HCEC 1CT (cell line): ENCODE measurements at regions not wholly inside any gene's neighbourhood (a gene's known extent, or its start where the extent isn't known, plus 50 kb on each side); places are given as distances from the start of the nearest gene placed in this dataset.
"Not testable (repeated sequence)": the region's sequence is repeated elsewhere in the genome, so short reads cannot be mapped to it uniquely, and the experiment has no call there.

Experiments
- DNase-seq: peaks from one replicate; pipeline ENCODE4 v3.0.0-alpha.2; 2017

DNA sequence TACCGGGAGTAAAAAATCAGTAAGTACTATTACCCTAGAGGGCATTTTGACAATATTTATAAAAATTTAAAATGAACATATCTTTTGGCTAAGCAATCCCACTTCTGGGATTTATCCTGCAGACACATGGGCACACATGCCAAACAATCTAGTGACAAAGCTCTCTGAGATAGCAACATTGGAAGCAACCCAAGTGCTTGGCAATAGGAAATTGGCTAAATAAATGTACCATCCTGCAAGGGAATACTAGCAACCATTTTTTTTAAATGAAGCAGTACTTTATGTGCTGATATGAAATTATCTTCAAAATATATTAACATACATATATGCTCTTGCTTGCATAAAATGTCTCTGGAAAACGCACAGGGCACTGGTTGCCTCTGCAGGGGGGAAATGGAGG, 133.8 kb downstream of the SNX5 start:
- no peak for DNase-seq

DNA sequence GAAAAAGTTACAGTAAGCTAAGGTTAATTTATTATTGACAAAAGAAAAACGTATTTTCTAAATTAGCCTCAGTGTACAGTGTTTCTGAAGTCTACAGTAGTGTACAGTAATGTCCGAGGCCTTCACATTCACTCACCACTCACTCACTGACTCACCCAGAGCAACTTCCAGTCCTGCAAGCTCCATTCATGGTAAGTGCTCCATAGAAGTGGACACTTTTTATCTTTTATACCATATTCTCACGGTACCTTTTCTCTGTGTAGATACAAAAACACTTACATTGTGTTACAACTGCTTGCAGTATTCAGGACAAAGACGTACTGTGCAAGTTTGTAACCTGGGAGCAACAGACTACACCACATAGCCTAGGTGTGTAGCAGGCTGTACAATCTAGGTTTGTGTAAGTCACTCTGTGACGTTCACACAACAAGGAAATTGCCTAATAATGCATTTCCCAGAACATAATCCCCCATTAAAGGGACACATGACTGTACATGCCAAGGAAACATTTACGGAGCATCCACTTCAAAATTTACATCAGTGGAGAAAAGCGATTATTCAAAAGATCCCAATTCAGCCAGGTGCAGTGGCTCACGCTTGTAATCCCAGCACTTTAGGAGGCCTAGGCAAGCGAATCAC, 133.4 kb downstream of the BANF2 start:
- DNase-seq, result peak; percentile 35

DNA sequence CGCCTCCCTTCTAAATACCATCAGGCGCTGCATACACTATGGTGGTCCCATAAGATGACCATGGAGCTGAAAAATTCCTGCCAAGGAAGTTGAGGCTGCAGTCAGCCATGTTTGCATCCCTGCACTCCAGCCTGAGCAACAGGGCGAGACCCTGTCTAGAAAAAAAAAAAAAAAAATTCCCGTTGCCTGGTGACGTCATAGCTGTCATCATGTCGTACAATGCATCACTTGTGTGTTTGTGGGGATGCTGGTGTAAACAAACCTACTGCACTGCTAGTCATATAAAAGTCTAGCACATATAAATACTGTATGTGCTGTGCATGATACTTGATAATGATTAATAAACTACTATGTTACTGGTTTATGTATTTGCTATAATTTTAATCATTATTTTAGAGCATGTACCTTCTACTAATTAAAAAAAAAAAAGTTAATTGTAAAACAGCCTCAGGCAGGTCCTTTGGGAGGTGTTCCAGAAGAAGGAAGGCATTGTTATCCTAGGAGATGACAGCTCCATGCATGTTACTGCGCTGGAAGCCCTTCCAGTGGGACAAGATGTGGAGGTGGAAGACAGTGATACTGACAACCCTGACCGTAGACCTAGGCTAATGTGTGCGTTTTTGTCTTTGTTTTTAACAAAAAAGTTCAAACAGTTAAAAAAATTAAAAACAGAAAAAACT, 132.6 kb downstream of the BANF2 start:
- no peak for DNase-seq

DNA sequence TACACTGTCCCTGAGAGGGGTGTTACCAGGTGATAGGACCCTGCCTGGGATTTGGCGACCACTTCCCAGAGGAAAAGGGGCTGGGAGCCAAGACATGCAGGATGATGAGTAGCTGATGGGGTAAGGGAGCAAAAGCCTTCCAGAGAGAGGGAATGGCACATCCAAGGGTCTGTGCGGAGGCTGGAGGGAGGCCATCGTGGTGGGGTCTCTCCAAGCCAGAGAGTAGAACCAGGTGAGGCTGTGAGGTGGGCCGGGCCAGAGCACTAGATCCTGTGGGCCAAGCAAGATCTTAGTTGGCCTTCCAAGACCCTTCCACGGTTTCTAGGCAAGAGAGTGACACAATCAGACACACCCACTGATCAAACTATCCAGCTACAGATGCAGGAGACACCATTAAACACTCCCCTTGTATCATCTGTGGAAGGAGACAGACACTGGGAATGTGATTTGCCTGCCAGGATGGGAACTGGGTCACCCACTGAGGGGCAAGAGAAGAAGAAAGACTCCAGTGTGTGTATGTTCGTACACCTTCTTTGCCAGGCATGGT, 128.9 kb downstream of the BANF2 start:
- no peak for DNase-seq

DNA sequence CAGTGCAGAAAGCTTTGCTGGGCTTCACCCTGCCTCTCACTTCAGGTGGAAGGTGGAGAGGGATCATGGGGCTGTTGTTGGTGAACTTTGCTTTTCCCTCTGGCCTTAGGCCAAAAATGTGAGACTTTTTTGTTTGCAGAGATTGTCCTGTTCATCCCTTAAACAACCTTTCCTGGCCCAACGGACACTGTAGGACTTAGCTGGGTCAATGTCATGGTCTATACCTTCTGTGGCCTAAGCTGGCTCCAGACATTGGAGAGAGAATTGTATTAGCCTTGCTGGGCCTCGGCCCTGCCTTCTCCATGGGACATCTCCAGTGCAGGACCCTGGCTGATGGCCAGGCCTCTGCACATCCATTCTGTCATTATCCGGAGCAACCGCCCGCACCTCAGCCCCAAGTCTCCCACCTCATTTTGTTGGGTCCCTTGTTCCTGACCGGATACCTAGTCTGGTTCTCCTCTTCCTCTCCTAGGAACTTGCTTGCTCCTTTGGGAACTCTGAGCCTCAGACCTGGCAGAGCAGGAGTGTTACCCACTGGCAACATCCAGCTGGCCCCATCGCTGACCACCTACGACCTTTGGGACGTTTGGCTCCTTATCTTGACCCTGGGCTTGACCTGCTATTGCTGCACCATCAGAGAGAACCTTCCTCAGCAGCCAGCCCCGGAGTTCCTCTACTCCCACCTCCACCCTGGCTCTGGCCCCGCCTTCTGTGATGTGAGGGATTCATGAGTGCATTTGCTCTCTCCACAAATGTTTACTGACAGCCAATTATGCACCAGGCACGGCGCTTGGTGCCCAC, 128.2 kb downstream of the BANF2 start:
- no peak for DNase-seq

DNA sequence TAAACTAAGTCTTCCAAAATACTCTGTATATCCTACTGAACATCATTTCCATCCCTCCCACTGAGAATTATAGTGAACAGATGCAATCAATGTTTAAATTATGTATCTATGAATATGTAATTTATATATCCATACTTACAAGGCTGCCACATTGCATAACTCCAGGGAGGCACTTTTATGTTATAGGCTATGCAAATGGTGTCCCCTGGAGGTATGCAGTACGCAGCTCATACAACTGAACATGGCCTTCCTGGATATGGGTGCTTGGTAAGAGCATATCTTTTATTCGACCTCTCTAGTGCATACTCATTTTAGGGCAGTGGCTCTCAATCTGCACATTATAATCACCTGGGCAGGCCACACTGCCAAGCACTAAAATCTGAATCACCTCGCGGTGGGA, 127.3 kb downstream of the BANF2 start:
- DNase-seq, result no peak

DNA sequence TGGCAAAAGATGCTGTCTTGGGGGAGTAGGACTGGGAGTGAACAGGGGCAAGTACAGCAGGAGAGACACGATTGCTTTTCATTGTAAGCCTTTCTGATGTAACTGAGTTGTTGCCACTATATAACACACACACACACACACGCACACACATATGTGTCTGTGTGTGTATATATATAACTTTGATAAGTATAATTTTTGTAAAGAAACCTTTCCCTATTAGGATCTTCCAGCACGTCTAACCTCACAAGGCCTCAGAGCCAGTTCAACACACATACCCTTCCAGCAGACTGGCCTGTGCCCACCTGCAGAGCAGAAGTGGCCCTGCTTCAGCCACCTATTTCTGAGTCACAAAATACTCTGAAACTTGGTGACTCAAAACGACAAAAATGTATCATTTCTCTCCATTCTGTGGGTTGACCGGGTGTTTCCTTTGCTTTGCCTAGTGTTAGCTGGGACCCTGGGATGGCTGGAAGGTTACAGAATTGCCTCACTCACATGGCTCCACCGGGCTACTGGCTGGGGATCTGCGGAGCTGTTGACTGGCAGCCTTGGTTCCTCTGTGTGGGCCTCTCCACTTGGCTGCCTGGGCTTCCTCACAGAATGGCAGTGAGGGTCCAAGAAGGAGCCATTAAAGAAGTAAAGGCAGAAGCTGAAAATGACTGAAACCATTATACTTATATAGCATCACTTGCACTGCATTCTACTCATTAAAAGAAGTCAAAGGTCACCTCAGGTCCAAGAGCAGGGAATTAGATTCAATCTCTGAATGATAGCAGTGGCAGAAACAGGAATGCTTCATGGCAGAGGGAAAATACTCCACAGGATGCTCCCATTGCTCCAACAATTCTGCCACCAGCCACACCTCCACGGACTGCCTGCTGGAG, 126.4 kb downstream of the BANF2 start:
- peak; percentile 31 for DNase-seq

DNA sequence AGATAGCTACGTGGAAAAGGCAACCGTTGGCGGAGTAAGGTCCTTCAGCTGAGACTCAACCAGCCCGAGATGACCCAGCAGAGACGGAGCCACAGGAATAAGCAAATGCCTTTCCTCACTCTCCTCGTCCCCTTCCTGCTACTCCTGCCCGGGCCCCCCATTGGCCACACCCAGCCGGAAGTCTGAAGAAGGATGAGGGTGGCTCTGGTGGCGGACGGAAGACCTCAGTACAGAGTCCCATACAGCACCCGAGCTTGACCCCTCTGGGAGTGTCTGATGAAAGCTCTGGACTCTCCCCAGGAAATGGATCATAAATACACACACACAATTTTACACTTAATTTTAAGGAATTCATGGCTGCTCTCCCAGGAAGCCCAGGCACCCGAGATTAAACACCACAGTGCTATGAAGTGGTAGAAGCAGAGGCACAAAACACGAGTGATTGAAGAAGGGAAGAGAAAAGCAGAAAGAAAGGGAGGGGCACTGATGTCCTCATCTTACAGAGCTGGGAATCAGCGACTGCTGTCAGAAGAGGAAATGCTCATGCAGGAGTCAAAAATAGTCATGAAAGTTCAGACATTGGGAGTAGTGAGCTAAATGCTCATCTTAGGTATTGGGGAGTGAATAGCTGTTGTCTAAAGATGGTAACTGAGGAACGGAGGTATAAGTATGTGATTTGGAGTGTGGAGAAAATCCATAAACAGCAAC, 125.6 kb downstream of the BANF2 start:
- no peak for DNase-seq

DNA sequence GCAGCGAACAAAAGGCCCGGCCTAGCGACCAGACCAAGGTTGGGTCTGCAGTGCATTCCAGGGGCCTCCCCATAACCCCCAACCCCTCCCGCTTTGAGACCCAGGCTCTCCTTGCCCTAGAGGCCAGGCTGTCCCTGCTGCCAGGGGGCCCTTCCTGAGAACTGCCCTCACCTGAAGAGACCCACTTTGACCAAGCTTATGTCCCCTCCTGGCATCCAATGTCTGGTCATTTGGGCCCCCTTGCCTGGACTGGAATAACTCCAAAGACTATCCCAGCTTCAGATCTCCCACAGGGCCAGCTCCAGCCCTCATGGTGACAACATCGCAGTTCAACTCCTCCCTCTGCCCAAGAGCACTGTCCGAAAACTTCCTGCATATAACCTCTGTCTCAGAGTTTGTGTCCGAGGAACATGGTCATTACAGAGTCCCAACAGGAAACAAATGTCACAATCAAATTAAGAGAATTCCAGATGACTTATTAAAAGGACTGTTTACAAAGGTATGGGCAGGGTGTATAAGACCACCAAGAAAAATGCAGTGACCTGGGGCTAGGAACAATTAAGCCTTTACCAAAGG, 125.0 kb downstream of the BANF2 start:
- DNase-seq, result no peak

DNA sequence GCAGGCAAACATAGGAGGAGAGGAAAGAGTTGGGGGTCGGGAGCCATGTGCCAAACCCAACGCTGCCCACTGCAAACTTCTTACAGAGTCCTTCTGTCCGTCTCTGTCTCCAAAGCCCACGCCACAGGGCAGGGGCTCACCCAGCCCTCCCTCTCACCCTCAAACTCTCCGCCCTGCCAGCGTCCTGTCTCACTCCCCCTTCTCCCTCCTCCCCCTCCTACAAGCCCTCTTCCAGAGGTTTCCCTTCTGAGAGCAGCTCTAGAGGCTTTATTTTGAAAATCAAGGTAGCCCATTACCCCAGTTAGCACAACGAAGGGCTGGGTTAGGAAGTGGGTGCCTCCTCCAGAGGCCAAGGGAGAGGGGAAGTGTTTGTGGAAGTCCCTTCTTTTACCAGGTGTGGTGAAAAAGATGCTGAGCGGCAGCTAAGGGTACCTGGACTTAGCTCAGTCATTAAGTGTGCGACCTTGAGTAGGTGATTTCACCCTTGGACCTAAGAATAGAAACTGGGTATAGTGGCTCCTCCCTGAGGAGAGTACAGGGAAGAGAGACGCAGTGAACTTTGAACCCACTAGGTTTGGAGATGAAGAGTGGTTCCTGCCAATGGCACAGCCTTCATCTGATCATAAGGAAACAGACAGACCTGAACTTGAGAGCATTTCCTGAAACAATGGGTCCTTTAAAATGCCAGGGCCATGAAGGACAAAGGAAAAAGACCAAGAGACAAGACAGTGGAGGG, 123.8 kb downstream of the BANF2 start:
- no peak for DNase-seq

DNA sequence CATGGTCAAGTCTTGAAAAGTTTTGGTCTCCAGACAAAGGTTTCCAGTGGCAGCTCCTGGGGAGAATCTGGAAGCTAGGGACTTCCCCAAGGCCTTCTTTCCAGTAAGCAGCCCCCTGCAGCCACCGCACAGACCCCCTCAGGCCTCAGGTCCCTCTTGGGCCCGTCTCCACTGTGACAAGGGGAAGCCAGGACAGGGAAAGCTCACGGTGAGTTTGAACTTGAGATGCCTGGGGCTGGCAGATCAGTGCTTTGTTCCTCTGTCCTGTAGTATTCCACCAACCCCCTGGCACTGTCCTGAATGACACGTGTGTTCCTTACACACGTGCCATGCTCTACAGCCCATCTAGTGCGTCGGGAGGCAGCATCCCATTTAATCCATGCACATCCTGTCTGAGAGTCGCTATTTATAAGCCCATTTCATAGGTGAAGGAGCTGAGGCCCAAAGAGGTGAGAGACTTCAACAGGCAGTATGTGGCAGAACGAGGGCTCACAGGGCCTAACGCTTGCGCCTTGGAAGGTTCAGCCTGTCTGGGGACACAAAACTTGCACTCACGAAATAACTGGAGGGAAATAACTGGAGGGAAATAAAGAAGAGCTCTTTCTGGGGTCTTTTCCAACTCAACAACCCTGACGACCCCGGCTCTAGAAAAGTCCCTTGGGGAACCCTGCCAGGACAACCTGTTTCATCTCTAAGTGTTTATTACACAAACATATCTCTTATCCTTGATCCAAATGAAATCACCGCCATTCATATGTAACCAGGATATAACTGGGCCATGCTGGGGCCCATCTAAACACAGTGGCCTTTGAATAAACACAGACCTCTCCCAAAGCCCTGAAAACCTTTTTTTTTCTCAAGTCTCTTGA, 123.0 kb downstream of the BANF2 start:
- DNase-seq, result no peak

DNA sequence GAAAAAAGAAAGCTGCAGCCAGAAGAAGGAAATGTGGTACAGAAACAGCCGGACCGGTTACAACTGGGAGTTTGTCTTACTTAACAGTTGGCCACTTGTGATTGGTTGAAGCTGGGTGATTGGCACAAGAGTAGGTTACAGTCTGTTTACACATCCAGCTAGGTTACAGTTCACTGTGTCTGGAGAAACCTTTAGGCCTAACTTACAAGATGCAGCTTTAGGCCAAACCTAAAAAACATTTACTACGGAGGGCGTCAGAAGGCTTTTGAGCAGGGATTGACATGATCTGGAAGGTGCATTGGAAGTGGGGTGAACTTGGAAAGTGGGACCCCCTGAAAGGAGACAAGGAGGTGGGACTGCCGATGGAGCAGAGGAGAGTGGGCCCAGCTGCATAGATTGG, 122.3 kb downstream of the BANF2 start:
- peak; percentile 77 for DNase-seq

DNA sequence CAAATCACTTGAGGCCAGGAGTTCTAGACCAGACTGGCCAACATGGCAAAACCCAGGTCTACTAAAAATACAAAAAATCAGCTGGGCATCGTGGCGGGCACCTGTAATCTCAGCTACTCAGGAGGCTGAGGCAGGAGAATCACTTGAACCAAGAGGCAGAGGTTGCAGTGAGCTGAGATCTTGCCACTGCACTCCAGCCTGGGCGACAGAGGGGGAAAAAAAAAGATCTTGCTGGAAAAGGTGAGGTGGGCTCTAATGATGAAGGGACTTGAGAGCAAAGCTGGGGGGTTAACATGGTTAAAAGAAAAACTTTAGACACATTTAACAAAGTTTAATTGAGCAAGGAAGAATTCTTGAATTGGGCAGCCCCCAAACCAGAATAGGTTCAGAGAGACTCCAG, 121.8 kb downstream of the BANF2 start:
- not testable (repeated sequence) for DNase-seq

DNA sequence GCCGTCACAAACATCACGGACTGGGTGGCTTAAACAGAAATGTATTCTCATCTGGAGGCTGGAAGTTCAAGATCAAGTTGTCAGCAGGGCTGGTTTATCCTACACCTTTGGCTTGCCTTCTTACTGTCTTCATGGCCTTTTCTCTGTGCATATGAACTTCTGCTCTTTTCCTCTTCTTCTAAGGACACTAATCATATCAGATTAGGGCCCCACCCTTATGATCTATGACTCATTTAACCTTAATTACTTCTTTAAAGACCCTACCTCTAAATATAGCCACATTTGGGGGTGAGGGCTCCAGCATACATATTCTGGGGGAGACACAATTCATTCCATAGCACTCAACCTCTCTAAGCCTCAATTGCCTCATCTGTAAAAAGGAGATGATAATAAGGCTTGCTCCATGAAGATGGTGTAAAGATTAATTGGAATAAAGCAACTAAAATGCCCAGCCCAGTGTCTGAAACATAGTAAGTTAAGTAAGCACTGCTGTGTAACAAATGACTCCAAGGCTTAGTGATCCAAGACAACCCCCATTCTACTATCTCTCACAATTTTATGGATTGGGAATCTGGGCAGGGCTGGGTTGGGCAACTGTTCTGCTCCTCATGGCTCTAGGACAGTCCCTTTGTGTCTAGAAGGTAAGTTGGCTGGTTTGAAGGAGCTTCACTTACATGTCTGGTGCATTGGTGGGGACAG, 119.8 kb downstream of the BANF2 start:
- no peak for DNase-seq

DNA sequence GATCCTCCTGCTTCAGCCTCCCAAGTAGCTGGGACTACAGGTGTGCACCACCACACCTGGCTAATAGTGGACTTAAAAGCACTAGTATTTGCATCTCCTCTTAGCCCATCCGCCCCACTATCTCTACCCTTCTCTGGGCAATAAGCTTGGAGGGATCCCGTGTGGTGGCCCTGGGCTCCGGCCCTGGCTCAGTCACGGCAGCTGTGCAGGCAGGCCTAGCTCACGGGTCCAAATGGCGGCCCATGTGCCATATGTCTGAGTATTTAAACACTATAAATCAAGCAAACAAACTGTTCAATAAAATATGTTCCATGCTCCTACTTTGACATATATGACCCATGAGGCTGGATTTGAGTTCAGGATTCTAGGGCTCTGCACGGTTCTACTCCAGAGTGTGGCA, 118.4 kb downstream of the BANF2 start:
- no peak for DNase-seq

DNA sequence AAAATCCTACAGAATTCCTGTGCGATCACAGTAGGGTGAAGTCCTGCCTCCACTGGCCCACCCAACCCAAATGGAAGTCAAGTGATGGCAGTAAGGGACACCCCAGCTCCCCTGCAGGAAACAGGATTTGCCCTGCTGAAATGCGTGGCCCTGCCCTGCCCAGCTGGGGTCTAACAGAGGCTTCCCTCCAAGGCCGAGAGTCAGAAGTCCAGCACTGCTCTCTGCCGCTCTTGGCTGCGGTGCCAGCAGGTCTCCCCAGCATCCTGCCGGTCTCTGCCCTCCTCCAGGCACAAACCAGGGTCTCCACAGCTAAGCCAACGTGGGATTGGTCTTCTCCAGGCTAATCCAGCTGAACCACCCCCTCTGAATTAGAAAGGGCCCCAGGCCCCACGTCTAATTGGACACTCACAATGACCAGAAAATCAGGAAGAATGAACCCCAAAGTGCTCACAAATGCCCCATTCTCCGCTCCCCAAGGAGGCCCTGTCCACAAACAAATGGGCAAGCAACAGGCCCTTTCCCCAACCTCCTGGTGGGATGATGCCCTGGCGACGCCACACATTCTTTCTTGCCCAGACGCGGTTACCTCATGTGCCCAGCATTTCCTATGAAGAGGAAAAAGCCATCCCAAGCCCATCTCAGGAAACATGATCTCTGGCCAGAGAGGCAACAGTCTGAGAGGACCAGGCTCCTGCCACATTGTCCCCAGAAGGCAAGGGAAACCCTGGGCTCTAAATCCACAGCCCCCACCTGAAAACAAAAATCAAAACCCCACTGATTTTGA, 117.2 kb downstream of the BANF2 start:
- DNase-seq, result no peak

DNA sequence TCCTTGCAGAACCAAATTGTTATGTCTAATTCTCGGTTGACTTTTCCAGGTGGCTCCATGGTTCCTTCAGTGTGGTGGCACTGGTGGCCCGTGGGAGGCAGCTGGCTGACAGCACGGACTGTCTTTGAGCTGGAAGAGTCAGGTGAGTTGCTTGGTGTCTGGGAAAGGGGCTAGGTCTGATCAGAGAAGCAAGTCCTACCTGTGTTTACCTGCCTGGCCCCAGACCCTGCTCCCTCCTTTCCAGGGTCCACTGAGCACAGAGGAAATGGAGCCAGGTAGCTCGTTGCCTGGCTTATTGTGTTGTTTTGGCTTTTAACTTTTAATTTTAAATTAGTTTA, 111.8 kb downstream of the BANF2 start:
- no peak for DNase-seq

DNA sequence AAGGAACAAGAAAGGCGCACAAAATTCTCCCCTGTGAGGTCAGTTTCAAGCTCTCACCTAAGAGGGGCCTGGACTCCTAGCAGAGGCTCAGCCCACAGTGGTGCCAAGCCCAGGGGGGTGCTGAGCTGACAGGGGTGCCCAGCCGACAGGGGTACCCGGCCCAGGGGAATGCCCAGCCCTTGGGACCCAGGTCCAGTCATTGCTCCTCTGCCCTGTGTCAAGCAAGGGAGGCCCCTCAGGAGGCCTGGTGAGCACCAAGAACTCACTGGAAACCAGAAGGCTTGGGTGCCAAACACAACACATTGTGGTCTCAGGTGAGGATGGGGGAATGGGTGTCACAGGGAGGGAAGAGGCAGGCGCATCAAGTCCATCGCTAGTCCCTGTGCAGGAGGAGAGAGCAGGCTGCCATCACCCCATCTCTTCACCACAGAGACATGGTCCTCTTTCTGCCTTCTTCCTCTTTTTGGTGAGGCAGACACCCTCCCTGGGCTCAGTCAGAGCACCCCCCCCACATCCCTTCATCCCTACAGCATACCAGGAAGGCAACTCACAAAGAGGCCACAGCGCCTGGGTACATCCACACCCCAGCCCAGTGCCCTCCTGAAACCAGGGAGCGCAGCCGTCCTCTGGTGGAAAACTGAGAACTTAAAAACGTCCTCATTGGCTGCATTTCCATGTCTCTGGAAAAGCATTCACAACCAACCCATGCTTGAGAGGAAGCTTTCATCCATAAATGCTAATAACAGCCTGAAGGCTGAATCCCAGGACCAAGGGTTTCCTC, 111.3 kb downstream of the BANF2 start:
- no peak for DNase-seq
